ENCODE measurements at regions not wholly inside any gene's neighbourhood (a gene's known extent, or its start where the extent isn't known, plus 50 kb on each side); places are given as distances from the start of the nearest gene placed in this dataset.

- TF ChIP-seq CTCF (conservative IDR thresholded peaks at IDR 0.05; ENCODE audit: low read depth in 2 of 2) (no peak), REST (IDR thresholded peaks at IDR 0.05; ENCODE audit: unreplicated experiment) (no peak), EZH2phosphoT487 (IDR thresholded peaks at IDR 0.05; ENCODE audit: unreplicated experiment) (no peak), EZH2 (IDR thresholded peaks at IDR 0.05; ENCODE audit: low read depth, unreplicated experiment) (no peak), NANOG (IDR thresholded peaks at IDR 0.05; ENCODE audit: borderline replicate concordance) (no peak)
Measured at GRCh38 chr10:130425881-130426435, 289.8 kb downstream of the GLRX3 start.

Data from GM23338 (cell line).